NB4 (cell line): ENCODE measurements at regions not wholly inside any gene's neighbourhood (a gene's known extent, or its start where the extent isn't known, plus 50 kb on each side); places are given as distances from the start of the nearest gene placed in this dataset.

Source experiments
- CTCF ChIP-seq: IDR thresholded peaks from one replicate; pipeline ENCODE4 v1.5.1; 2012; ENCODE audit warnings: low read depth, low read length
- POLR2A ChIP-seq: IDR thresholded peaks from 2 replicates; pipeline ENCODE4 v1.6.1; 2011; ENCODE audit warnings: mild to moderate bottlenecking; ENCODE audit not compliant: insufficient read length; ENCODE audit errors: extremely low read depth

- TF ChIP-seq CTCF (no peak), POLR2A (no peak)
Observed at GRCh38 chr2:223472771-223473170, 129.4 kb downstream of the SCG2 start.
